GM21529 (cell line): ENCODE measurements at regions not wholly inside any gene's neighbourhood (a gene's known extent, or its start where the extent isn't known, plus 50 kb on each side); places are given as distances from the start of the nearest gene placed in this dataset.
"Not testable (repeated sequence)": the region's sequence is repeated elsewhere in the genome, so short reads cannot be mapped to it uniquely, and the experiment has no call there.

ENCODE experiments used
- ATAC-seq: cut with Tn5 transposase; IDR thresholded peaks from one replicate; pipeline ENCODE4 v1.9.1; 2021; ENCODE audit not compliant: unreplicated experiment

DNA sequence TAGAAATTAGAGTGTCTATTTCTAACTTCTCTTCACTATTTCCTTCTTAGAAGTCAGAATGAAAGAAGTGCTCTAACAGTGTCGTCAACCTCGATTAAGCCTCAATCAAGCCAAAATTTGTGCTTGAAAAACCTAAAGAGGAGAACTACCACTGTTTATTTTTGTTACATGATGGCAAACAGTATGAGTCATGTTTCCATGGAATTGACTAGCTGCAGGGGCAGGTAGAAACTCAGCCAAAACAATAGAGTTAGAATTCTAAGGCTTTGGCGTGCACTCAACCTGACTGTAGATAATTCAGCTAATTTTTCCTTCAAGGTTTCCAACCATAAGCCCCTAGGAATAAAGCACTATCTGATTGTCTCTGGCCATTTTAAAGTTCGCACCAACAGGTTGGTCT, 415.9 kb downstream of the ETS1 start:
- no peak for ATAC-seq

DNA sequence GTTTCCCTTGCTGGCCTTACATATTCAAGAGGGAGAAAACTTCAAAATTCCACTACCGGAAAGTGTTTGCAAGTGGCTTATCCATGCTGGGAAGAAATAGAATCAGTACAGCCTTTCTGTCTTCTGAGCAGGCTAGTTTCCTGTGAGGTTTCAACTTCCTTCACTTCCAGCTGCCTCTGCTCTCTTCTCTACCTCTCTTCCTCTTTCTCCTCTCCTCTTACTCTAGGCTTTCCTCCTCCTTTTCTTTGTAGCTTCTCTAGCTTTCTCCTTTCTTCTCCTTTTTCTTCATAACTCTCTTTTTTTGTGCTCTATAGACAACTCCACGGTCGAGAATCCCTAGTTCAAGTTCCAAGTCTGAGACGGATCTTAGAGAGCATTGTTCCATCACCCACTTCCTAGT, 421.8 kb downstream of the ETS1 start:
- no peak for ATAC-seq

- ATAC-seq: no peak
Observed at GRCh38 chr11:128164080-128164741, 423.1 kb downstream of the ETS1 start.

DNA sequence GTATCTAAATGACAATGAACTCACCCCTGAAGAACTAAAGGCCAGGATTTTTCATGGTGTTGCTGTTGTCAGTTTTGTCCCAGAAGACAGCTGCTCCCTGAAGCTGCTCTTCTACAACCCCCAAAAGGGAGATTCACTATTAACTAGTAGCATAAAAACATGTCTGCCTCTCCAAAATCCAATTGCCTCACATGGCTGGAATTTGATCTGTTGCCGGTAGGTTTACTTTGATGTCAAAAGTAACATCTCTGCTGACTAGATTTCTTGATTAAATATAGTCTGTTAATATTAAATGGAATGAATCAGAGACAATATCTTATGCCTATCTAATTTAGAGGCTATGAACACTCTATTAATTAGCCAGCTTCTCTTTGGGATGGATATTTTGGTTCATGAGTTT, 425.4 kb downstream of the ETS1 start:
- no peak for ATAC-seq

GRCh38 chr11:128161436-128161835, 425.9 kb downstream of the ETS1 start:
- no peak for ATAC-seq

DNA sequence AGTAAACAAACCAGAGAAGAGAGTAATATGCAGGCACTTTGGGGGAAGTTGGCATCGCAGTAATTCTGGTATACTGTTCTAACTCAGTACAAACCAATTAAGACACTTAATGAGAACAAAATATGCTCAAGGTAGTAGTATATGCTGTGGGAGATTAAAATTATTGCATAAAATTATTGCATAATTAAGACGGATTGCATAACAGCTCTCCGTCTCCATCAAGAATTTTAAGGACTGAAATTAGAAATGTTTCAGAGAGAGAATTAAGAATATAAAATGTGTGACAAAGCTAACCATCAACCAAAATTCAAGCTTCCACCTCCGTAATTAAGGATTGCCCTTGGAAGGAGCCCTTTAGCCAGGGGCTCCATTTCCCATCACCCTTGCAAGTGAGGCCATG, 428.5 kb downstream of the ETS1 start:
- ATAC-seq: no peak

- ATAC-seq: peak; percentile 91
Observed at GRCh38 chr11:128157423-128158298, 429.7 kb downstream of the ETS1 start.

GRCh38 chr11:128156486-128156885, 430.9 kb downstream of the ETS1 start:
- ATAC-seq: no peak

GRCh38 chr11:128155590-128155989, 431.8 kb downstream of the ETS1 start:
- ATAC-seq: no peak

DNA sequence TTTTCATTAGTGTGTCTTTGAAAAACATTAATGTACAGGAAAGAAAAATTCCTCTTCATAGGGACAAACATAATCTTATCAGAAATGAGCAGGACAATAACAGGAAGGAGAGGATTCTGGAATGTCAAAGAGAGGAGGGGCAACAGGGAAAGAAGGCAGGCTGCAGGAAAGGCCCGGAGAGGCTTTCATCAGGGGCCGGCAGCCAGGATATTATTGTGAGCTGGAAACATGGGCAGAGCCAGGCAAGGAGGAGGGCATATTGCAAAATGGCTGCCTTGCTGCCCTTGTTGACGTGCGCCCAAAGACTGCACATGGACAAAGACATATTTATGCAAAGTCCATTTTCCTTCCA, 433.7 kb downstream of the ETS1 start:
- ATAC-seq: no peak

DNA sequence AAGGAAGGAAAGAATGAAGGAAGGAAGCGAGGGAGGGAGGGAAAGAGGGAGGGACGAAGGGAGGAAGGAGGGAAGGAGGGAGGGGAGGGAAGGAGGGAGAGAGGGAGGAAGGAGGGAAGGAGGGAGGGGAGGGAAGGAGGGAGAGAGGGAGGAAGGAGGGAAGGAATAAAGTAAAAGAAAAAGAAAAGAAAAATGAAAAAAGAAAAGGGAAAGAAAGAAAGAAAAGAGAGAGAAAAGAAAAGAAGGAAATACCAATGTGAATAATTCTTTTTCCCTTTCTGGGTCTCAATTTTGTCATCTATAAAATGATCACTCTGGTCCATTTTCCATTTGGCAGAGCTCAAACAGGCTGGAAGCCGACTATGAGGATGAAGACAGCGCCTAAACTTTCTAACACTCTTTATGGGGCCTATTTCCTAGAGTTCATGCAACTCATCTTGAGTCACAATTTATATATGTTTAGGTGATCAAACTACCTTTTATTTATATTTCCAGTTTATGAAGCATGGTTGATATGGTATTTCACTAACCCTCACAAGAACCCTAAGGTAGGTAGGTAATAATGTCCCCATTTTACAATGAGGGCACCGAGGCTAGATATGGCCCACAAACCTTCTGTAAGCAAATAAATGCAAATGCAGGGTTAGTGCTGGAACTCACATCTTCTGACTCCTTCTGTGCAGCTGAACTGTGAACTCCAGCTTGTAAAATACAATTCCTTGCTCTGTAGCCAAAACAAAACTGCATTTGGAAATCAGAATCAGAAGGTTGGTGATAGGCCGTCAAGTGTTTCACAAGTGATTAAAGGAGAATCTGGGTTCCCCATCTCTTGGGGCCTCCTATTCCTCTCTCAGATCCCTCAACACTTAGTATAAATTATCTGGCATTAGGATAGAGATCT, 434.3 kb downstream of the ETS1 start:
- ATAC-seq: no peak

- ATAC-seq: no peak
Observed at GRCh38 chr11:128151780-128152179, 435.6 kb downstream of the ETS1 start.

GRCh38 chr11:128151338-128151737, 436.0 kb downstream of the ETS1 start:
- no peak for ATAC-seq

DNA sequence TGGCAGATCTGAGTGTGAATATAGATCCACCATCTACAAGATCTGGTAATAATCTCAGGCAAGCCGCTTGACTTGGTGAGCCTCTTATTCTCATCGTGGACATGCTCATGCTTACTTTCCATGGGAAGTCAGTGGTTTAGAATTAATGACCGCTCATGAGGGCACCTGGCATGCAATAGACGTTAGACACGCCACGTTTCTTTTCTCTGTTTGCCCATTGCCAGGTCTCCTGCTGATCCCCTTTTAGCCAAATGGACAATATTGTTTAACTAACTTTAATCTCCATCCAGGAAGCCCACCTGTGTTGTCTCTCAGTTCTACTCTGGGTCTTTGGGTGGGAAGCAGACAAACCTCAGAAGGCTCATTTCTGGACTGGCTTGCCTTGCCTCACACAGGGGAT, 439.1 kb downstream of the ETS1 start:
- no peak for ATAC-seq

DNA sequence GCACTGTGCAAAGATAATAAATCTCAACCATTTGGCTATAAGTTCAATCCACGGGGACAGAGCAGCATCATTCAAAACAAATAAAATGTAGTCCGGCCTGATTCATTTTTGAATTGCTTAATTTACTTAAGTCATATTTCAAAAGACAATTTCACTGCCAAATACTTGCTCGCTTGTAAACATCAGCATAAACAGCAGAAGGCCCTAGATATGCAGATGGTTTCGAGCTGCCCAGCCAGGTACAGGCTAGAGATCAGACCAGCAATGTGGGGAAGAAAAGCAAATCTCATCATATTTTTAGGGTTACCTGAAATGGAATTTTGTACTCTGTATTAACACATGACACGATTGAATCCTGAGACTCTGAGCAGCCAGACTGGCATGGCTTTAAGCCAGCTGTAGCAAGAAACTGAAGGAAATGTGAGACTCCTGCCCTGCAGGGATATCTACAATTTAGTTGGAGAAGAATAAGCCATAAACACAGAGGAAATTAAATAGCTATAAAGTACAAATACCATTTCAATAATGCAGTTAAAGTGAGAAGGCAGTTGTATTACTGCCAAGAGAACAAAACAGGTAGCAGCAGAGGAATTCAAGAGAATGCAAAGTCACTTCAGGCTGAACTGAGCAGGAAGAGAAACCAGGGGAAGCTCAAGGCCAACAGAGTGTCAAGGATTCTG, 440.3 kb downstream of the ETS1 start:
- no peak for ATAC-seq

- ATAC-seq: not testable (repeated sequence)
Observed at GRCh38 chr11:128140293-128140692, 447.1 kb downstream of the ETS1 start.

DNA sequence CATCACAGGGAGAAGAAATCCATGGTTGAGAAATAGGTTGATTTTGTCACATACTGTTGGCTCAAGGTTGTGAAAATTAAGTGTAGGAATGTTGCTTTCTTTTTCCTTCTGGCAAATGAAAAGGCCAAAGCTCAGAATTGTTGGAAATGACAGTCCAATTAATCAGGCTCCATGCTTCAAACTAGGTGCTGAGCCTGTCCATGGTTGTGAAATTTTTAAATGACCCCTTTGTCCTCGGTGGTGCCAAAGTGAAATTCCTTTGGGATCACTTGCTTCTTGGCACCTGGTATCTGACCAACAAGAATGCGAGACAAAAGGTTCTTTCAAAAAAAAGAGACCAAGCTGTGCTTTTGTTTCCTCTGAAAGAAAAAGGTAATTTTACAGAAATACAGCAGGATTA, 451.9 kb downstream of the ETS1 start:
- ATAC-seq: no peak

GRCh38 chr11:128133501-128133900, 453.9 kb downstream of the ETS1 start:
- no peak for ATAC-seq

GRCh38 chr11:128130052-128130451, 457.3 kb downstream of the ETS1 start:
- ATAC-seq: no peak

DNA sequence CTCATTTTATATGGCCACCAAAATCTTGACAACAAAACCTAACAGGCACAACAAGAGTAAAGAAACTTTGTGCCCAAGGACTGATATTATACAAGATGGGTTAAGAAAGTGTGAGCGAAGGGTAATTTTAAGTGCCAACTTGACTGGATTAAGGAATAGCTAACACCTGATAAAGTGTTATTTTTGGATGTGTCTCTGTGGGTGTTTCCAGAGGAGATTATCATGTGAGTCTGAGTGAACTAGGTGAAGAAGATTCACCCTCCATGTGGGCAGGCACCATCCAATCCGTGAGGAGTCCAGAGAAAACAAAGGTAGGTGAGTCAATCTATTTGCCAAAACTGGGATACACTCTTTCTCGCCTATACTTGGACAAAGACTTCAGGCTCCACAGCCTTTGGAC, 461.6 kb downstream of the ETS1 start:
- no peak for ATAC-seq

DNA sequence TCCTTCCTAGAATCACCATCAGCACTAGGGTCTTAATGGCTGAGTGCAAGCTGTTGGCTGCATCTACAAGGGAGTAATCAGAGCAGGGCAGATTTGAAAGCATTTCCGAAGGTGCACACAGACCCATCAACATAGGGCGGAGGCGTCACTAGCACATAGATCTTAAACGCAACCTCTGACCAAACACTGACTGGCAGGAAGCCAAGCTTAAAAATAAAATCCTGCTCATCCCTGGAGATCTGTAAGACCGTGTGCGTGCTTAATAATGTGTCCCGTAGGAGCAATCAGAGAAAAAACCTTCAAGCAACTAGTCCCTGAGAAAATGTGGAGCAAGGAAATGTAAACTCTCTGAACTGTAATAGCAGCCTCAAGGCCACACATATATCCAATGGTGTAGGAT, 470.5 kb downstream of the ETS1 start:
- ATAC-seq: no peak
